ENCODE measurements at regions not wholly inside any gene's neighbourhood (a gene's known extent, or its start where the extent isn't known, plus 50 kb on each side); places are given as distances from the start of the nearest gene placed in this dataset.
A peak's percentile ranks its signal among the peaks of the same experiment; 100 is the strongest.
"Not testable (repeated sequence)": the region's sequence is repeated elsewhere in the genome, so short reads cannot be mapped to it uniquely, and the experiment has no call there.

GRCh38 chr22:23500508-23501260 lies 79.4 kb downstream of the IGLL1 start:
- no peak for DNase-seq

- no peak for DNase-seq
These were observed 80.1 kb downstream of the IGLL1 start for GRCh38 chr22:23499845-23500500.

GRCh38 chr22:23498811-23499798 lies 81.0 kb downstream of the IGLL1 start:
- DNase-seq, result no peak

GRCh38 chr22:23497889-23498288 lies 82.2 kb downstream of the IGLL1 start:
- not testable (repeated sequence) for DNase-seq

DNA sequence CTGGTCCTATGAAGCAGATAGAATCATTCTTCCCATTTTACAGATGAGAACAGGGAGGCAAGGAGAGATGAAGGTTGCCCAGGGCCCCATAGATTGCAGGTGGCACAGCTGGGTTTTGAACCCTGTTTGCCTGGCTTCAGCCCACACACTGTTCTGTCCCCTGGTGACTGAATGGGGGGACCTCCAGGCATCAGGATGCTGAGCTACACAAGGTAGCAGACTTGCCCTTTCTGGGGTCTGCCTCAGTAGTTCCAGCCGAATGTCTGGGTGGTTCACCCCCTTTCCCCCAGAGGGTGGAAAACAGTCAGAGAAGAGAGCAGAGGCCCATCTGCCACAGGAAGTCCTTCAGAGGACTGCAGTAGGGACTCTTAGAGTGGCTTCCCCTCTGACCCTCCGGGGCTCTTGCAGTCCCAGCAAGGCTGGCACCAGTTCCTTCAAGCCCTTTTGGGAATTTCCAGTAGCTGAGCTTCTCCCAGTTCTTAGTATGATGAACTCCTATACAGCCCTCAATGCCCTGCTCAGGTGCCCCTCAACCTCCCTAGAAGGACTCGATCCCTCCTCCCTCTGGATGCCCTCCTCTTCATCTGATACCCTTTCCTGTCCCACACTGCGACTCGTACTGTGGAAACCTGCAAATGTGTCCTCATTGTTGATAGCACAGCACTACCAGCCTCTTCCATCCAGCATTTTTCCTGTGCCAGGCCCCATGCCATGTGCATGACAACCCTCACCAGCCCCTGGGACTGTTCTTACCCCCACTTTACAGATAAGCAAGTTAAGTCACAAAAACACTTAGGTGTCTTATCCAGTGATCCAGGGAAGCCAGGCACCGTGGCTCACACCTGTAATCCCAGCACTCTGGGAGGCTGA lies 82.8 kb downstream of the IGLL1 start:
- DNase-seq, result no peak

- DNase-seq, result no peak
These were observed 83.7 kb downstream of the IGLL1 start for GRCh38 chr22:23496445-23496833.

- DNase-seq, result no peak
These were observed 84.3 kb downstream of the IGLL1 start for GRCh38 chr22:23495614-23496444.

DNA sequence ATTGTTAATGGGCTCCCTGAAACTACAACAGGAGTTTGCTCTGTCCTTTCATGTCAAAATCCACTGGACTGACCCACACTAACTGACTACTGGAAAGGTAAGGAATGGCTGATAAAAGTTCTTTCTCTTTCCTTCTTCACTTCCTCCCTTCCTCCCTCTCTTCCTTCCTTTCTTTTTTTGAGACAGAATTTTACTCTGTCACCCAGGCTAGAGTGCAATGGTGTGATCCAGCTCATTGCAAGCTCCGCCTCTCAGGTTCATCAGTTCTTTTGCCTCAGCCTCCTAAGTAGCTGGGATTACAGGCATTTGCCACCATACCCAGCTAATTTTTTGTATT lies 85.2 kb downstream of the IGLL1 start:
- DNase-seq, result no peak

DNA sequence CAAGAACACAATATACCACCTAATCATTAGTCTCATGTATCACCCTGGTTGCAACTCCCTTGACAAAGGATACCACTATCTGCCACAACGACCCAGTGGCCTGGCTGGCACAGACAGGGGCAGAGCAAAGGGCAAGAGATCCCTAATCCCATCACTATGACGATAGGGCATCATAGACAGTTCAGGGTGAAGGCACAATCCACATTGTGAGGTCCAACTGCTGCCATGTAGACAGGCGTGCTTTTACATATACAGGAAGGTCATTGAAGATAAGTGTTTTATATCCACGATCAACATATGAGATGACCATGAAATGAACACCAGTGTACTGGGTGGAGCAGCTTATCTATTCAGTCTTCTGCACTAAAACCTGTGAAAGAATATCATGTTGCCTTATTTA lies 94.6 kb downstream of the IGLL1 start:
- no peak for DNase-seq

DNA sequence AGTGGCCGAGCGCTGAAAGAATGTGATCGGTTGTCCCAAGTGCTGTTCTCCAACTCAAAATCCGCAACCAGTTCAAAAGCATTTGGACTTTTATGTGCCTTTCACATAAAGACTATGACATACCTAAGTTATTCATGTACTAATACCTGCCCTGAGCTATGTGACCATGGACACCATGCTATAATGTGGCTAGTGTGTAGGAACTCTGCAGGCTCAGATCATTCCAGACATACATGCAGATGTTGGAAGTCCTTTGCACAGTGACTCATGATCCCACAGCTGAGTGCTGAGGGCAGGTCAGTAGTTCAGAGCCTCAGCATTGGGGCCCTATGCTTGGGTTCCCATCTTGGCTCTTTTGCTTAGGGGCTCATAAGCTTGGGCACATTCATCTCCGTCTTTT lies 95.4 kb downstream of the IGLL1 start:
- no peak for DNase-seq

DNA sequence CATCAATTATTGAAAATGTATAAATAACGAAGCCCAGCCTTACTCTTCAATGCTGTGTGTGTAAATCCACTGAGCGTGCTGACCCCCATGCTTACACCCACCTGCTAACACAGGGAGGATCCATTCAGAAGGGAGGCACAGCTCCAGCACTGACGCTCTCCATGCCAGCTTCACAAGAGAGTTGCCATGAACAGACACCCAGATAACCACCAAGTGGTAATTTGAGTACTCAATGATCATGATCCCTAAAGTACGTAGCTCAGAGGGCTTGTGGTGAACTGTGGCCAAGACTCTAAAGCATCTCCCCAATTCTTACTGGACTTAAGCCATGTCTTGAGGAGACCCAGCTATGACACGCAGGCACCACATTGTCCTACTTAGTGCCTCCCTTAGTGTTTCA lies 98.7 kb downstream of the IGLL1 start:
- DNase-seq, result no peak

GRCh38 chr22:23478175-23478574 lies 101.9 kb downstream of the IGLL1 start:
- no peak for DNase-seq

GRCh38 chr22:23474531-23474930 lies 105.6 kb downstream of the IGLL1 start:
- DNase-seq, result not testable (repeated sequence)

GRCh38 chr22:23473901-23474300 lies 106.2 kb downstream of the IGLL1 start:
- DNase-seq, result no peak

- not testable (repeated sequence) for DNase-seq
These were observed 107.7 kb downstream of the IGLL1 start for GRCh38 chr22:23472376-23472775.

GRCh38 chr22:23471698-23472097 lies 108.4 kb downstream of the IGLL1 start:
- DNase-seq, result no peak

DNA sequence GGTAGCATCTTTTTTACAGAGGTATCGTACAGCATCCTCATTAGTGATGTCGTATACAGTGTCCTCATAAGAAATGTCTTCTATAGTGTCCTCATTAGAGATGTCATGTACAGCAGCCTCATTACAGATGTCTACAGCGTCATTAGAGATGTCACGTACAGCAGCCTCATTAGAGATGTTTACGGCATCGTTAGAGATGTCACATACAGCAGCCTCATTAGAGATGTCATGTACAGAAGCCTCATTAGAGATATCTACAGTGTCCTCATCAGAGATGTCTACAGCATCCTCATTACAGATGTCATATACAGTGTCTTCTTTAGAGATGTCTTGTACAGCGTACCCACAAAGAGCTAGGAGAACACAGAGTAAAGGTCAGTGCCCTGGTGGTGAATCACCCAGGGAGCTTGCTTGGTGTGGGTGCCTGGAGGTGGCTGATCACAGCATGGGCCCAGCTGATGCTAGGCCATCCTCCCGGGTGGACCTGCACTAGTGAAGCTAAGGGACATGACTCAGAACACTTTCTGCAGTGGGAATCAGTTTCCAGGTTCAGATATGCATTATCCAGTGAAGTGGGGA lies 109.2 kb downstream of the IGLL1 start:
- DNase-seq, result no peak

DNA sequence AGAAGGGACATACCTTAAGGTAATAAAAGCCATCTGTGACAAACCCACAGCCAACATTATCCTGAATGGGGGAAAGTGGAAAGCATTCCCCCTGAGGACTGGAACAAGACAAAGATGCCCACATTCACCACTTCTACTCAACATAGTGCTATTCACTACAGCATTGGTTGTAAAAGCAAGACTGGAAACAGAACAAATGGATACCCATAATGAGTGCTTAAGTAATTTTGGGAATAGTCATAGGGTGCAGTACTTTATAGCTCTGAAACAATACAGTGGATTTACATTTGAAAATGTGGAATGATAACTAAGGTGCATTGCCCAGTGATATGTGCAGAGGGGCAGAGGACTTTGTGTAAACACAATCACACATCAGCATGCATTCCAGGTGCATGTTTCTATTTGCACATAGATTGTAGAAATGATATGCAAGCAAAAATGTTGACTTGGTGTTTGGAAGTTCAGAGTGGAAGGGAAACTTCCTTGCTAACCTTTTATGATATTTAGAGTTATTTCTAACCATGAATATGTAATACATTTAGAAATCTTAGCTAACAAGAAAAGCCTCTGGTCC lies 112.3 kb downstream of the IGLL1 start:
- no peak for DNase-seq

- no peak for DNase-seq
These were observed 113.7 kb downstream of the IGLL1 start for GRCh38 chr22:23466351-23466750.

GRCh38 chr22:23464796-23465195 lies 115.3 kb downstream of the IGLL1 start:
- peak; percentile 4 for DNase-seq

Measured in fibroblast of skin of abdomen (primary cell).